ENCODE measurements at regions not wholly inside any gene's neighbourhood (a gene's known extent, or its start where the extent isn't known, plus 50 kb on each side); places are given as distances from the start of the nearest gene placed in this dataset.

GRCh38 chr6:109285366-109285765, 96.9 kb downstream of the CD164 start:
- in situ Hi-C loops (cut with MboI) (no loop called here), intact Hi-C loops (cut with micrococcal nuclease) (no loop called here)
- Histone ChIP-seq H3K4me1 (replicated peaks in 1 of 2; ENCODE audit: control insufficient read depth in 2 of 2, insufficient read depth in 2 of 2, low read length in 2 of 2) (peaks cover 15 to 17% of the 10 kb centered on the region in 2 experiments; a peak in 4 of 5 replicates), H3K9me1 (ENCODE audit: control insufficient read depth, insufficient read depth, low read length) (no peaks in the 10 kb centered on the region), H3K79me2 (ENCODE audit: control insufficient read depth, insufficient read depth, low read length) (no peaks in the 10 kb centered on the region), H3K4me2 (ENCODE audit: insufficient read depth, low read length) (no peak overlapping the region), H2AFZ (ENCODE audit: low read depth, low read length) (peak overlapping the region; percentile 21; the same call in 1 of the 2 replicates), H3K36me3 (ENCODE audit: control insufficient read depth, insufficient read depth, low read length) (no peaks in the 10 kb centered on the region), H3K9me3 (replicated peaks; ENCODE audit: control insufficient read depth, insufficient read depth, low read depth, low read length) (no peaks in the 10 kb centered on the region), H3K27me3 (ENCODE audit: control insufficient read depth in 2 of 2, insufficient read depth in 2 of 2, low read length in 2 of 2) (no peaks in the 10 kb centered on the region), H3K27ac (ENCODE audit: extremely low read depth, low read depth, low read length) (no peak overlapping the region), H3K4me3 (no peak overlapping the region), H3K9ac (ENCODE audit: insufficient read depth in 1 of 2, low read depth in 2 of 2, low read length in 2 of 2) (no peak overlapping the region), H4K20me1 (replicated peaks; ENCODE audit: control insufficient read depth, insufficient read depth, low read length) (no peaks in the 10 kb centered on the region)
- DNase-seq (ENCODE audit: extremely low read depth in 1 of 4, low spot score in 3 of 4) (no peak), FAIRE-seq (no peak), ATAC-seq (peak; percentile 17; the same call in 1 of the 3 replicates)
- CTCF ChIA-PET (ENCODE audit: low intra/inter-chr PET ratio) = no interaction called here
- BruUV-seq (replicated peaks) = no TSS peak
- 48% methylated on average over 3 of the region's 3 CpGs for WGBS (ENCODE audit: insufficient coverage, low coverage, missing lambda C conversion rate)
- POLR2A ChIA-PET = no interaction called here
- TF ChIP-seq PTBP1 (IDR thresholded peaks at IDR 0.05; ENCODE audit: low read depth, low read length) = no peak
- TF ChIP-seq RHOXF2B (CRISPR knock-in tag; conservative IDR thresholded peaks at IDR 0.05) = no peak
- TF ChIP-seq REST (IDR thresholded peaks at IDR 0.05; ENCODE audit: borderline replicate concordance) = no peak
- no peak for TF ChIP-seq REST (CRISPR knock-in tag; IDR thresholded peaks at IDR 0.05; ENCODE audit: low read depth)
- TF ChIP-seq BACH1 (tag; IDR thresholded peaks at IDR 0.05) = no peak
- TF ChIP-seq U2AF1 (optimal IDR thresholded peaks at IDR 0.05; ENCODE audit: low read depth, low read length) = no peak
- TF ChIP-seq ZHX1 (conservative IDR thresholded peaks at IDR 0.05; ENCODE audit: low read length) = no peak

Measured in K562 (cell line).